ENCODE measurements at regions not wholly inside any gene's neighbourhood (a gene's known extent, or its start where the extent isn't known, plus 50 kb on each side); places are given as distances from the start of the nearest gene placed in this dataset.

DNA sequence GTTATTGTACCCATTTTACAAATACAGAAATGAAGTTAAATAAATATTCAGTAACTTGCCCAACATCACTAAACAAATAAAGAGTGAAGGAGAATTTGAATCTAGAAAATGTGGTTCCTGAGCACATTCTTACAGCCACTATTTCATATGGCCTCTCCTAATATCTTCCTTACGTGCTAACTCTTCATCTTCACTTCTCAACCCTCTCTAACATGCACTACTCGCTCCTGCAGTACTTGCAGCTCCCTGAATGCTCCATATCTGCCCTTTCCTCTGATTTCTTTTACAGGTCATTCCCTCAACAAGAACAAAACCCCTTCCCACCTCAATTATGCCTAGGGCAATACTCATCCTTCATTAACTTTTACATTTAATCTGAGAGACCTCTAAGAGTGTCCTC is 711.5 kb downstream of the CETN3 start:
- Histone ChIP-seq H3K4me1 (ENCODE audit: control insufficient read depth in 1 of 2, insufficient read depth in 1 of 2, low read depth in 1 of 2, low read length in 1 of 2) (no peaks in the 10 kb centered on the region), H3K36me3 (no peaks in the 10 kb centered on the region), H3K9me3 (no peaks in the 10 kb centered on the region), H3K4me3 (ENCODE audit: low read depth in 1 of 2, low read length in 1 of 2) (no peak overlapping the region), H3K27me3 (no peaks in the 10 kb centered on the region), H3K27ac (no peak overlapping the region)
- TF ChIP-seq, protein P1, sequence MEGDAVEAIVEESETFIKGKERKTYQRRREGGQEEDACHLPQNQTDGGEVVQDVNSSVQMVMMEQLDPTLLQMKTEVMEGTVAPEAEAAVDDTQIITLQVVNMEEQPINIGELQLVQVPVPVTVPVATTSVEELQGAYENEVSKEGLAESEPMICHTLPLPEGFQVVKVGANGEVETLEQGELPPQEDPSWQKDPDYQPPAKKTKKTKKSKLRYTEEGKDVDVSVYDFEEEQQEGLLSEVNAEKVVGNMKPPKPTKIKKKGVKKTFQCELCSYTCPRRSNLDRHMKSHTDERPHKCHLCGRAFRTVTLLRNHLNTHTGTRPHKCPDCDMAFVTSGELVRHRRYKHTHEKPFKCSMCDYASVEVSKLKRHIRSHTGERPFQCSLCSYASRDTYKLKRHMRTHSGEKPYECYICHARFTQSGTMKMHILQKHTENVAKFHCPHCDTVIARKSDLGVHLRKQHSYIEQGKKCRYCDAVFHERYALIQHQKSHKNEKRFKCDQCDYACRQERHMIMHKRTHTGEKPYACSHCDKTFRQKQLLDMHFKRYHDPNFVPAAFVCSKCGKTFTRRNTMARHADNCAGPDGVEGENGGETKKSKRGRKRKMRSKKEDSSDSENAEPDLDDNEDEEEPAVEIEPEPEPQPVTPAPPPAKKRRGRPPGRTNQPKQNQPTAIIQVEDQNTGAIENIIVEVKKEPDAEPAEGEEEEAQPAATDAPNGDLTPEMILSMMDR (IDR thresholded peaks at IDR 0.05), result no peak

DNA sequence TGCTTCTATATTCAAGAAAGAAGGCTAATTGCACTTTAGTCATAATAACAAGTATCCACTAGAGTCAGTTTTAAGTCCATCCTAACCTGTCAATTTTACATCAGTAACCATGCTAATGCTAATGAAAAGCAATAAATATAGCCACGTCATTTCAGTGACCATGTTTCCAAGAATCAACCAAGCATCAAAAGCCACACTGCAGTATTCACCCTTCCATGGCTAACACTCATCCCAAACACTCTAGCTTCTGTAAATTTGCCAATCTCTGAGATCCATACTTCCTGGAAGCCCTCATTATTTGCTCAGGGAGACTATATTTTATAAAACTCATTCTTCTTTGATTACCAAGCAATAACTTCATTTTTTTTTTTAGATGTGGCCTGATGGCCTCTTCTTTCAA is 712.0 kb downstream of the CETN3 start:
- Histone ChIP-seq H3K4me1 (ENCODE audit: control insufficient read depth in 1 of 2, insufficient read depth in 1 of 2, low read depth in 1 of 2, low read length in 1 of 2) (no peaks in the 10 kb centered on the region), H3K4me3 (ENCODE audit: low read depth in 1 of 2, low read length in 1 of 2) (no peak overlapping the region), H3K27ac (no peak overlapping the region), H3K27me3 (no peaks in the 10 kb centered on the region), H3K36me3 (no peaks in the 10 kb centered on the region), H3K9me3 (no peaks in the 10 kb centered on the region)
- TF ChIP-seq, protein P1 (IDR thresholded peaks at IDR 0.05), result no peak

DNA sequence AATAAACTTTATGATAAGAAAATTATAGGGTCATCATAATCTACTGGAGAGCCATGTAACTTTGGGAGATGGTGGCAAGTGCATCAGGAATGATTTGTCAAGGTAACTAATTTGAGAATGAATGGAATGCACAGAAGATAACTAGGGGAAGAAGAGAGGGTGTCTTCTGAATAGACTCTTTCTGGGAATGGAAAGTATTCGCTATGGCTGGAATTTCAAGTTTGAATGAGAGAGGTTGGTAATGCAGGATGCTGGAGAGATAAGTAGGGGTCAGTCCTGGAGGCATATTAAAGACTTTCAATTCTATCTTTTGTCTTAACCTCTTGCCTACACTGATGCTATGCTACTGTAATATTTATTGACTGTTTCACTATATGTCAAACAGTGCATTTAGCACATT is 714.2 kb downstream of the CETN3 start:
- Histone ChIP-seq H3K36me3 (no peaks in the 10 kb centered on the region), H3K4me3 (ENCODE audit: low read depth in 1 of 2, low read length in 1 of 2) (no peak overlapping the region)

GRCh38 chr5:89694026-89694550 is 715.5 kb downstream of the CETN3 start:
- no peak overlapping the region for H3K27ac ChIP-seq
- H3K9me3 ChIP-seq, result no peaks in the 10 kb centered on the region
- H3K4me1 ChIP-seq (ENCODE audit: control insufficient read depth in 1 of 2, insufficient read depth in 1 of 2, low read depth in 1 of 2, low read length in 1 of 2), result no peaks in the 10 kb centered on the region
- TF ChIP-seq, protein P1 (IDR thresholded peaks at IDR 0.05), result no peak
- H3K36me3 ChIP-seq, result no peaks in the 10 kb centered on the region
- H3K27me3 ChIP-seq, result no peaks in the 10 kb centered on the region
- H3K4me3 ChIP-seq (ENCODE audit: low read depth in 1 of 2, low read length in 1 of 2), result no peak overlapping the region

More for the DNA sequence above, 714.2 kb downstream of the CETN3 start:
- H3K27me3 ChIP-seq, result no peaks in the 10 kb centered on the region
- no peaks in the 10 kb centered on the region for H3K9me3 ChIP-seq
- no peaks in the 10 kb centered on the region for H3K4me1 ChIP-seq (ENCODE audit: control insufficient read depth in 1 of 2, insufficient read depth in 1 of 2, low read depth in 1 of 2, low read length in 1 of 2)
- no peak overlapping the region for H3K27ac ChIP-seq
- TF ChIP-seq, protein P1 (IDR thresholded peaks at IDR 0.05), result no peak

DNA sequence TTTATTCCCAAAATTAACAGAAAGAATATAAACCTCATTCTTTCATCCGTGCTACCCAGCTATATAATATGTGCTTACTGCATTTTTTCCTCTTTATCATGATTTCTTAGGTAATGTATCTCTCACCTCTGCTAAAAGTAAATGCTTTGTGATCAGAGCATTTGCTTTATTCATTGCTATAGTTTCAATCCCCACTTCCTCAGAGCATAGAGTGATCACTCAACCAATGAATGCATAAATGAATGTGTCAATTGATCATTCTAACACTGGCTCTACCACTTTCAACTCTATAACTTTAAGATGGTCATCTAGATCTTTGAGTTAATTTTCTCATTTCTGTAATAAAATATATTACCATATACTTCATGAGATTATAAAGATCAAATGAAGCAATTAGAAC is 719.2 kb downstream of the CETN3 start:
- no peak overlapping the region for H3K27ac ChIP-seq
- no peaks in the 10 kb centered on the region for H3K36me3 ChIP-seq
- H3K4me3 ChIP-seq (ENCODE audit: low read depth in 1 of 2, low read length in 1 of 2), result no peak overlapping the region
- no peaks in the 10 kb centered on the region for H3K9me3 ChIP-seq
- no peaks in the 10 kb centered on the region for H3K4me1 ChIP-seq (ENCODE audit: control insufficient read depth in 1 of 2, insufficient read depth in 1 of 2, low read depth in 1 of 2, low read length in 1 of 2)
- no peaks in the 10 kb centered on the region for H3K27me3 ChIP-seq
- TF ChIP-seq, protein P1 (IDR thresholded peaks at IDR 0.05), result no peak

All from neutrophil (primary cell).